Epithelial cell of esophagus (primary cell): ENCODE measurements at regions not wholly inside any gene's neighbourhood (a gene's known extent, or its start where the extent isn't known, plus 50 kb on each side); places are given as distances from the start of the nearest gene placed in this dataset.
"Not testable (repeated sequence)": the region's sequence is repeated elsewhere in the genome, so short reads cannot be mapped to it uniquely, and the experiment has no call there.

Source experiments
- DNase-seq: peaks from one replicate; pipeline ENCODE4 v3.0.0; 2010; ENCODE audit warnings: low read depth
- H3K4me3 ChIP-seq: 2 replicates; pipeline ENCODE4 v1.5.1; 2011; ENCODE audit warnings: mild to moderate bottlenecking, low read length, control low read depth
- TF ChIP-seq, protein P1 (sequence below): IDR thresholded peaks from 2 replicates; pipeline ENCODE4 v1.5.1; 2011; ENCODE audit warnings: low read depth, mild to moderate bottlenecking, low read length, control low read depth, inconsistent platforms; ENCODE audit not compliant: insufficient read depth; ENCODE audit errors: missing control alignments

DNA sequence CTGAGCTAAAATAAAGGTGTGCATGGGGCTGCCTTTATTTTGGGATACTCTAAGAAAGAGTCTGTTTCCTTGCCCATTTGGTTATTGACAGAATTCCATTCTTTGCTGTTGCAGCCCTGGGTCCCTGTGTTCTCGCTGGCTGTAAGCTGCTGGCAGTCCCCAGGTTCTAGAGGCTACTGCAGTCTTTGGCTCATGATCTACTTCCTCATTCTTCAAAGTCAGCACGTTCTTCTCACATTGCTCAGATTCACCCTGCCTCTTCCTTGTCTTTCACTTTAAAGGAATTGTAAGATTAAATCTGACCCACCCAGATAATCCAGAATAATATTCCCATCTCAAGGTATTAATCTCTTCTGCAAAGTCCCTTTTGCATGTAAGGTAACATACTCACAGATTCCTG, 620.3 kb downstream of the CCSER2 start:
- TF ChIP-seq, protein P1, sequence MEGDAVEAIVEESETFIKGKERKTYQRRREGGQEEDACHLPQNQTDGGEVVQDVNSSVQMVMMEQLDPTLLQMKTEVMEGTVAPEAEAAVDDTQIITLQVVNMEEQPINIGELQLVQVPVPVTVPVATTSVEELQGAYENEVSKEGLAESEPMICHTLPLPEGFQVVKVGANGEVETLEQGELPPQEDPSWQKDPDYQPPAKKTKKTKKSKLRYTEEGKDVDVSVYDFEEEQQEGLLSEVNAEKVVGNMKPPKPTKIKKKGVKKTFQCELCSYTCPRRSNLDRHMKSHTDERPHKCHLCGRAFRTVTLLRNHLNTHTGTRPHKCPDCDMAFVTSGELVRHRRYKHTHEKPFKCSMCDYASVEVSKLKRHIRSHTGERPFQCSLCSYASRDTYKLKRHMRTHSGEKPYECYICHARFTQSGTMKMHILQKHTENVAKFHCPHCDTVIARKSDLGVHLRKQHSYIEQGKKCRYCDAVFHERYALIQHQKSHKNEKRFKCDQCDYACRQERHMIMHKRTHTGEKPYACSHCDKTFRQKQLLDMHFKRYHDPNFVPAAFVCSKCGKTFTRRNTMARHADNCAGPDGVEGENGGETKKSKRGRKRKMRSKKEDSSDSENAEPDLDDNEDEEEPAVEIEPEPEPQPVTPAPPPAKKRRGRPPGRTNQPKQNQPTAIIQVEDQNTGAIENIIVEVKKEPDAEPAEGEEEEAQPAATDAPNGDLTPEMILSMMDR = no peak
- H3K4me3 ChIP-seq = no peak overlapping the region
- peak; percentile 7 for DNase-seq

DNA sequence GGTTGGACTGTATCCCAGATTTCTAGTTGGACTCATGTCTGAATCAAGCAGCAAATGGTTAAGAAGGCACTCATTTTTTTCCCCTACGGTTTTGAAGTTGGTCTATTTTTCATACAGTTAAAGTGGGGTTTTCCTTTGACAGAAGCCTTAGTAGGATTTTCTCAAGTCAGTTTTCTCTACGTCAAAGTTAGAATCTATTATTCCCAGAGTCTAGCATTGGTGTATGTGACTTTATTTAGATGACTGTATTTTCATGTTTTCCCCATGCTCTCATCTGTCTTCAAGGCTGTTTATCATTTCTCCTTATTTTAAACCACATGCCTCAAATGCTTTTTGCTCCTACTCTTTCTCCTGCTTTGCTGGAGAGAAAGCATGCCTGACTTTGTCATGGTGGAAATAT, 623.2 kb downstream of the CCSER2 start:
- TF ChIP-seq, protein P1 = no peak

DNA sequence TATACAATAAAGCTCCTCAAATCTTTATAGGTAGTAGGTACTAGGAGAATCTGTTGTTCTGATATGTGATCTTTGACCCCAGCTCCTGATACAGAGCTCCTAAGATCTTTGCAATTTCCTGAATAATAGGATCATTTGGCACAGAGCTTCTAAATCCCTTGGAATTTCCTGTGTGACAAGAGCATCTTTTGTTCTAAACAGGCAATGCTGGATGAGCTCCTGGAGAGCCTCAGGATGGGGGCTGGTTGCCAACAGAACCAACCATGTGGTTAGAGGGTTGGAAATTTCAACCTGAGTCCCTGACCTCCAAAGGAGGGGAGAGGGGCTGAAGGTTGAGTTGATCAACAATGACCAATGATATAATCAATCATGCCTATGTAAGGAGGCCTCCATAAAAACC, 629.0 kb downstream of the CCSER2 start:
- no peak for DNase-seq
- no peak overlapping the region for H3K4me3 ChIP-seq
- TF ChIP-seq, protein P1 = no peak

More for the DNA sequence above, 623.2 kb downstream of the CCSER2 start:
- H3K4me3 ChIP-seq = no peak overlapping the region
- no peak for DNase-seq

DNA sequence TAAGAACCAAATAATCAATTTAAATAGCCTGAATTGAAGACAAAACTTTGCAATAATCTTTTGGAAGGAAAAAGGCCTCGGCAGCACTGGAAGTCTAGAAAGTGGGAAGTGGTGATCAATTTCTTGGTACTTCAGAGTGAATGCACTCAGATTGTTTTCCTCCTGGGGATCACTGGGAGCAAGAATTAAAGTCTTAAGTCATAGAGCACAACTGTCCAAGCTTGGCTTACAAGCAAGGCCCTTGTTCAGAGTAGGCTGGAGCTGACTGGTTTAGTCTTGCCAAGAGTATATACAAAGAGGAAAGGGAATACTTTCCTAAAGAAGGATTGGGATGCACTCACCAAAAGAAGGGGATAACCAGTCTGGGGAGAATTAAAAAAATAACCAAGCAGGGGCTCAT, 637.1 kb downstream of the CCSER2 start:
- no peak overlapping the region for H3K4me3 ChIP-seq
- TF ChIP-seq, protein P1 = no peak
- no peak for DNase-seq

DNA sequence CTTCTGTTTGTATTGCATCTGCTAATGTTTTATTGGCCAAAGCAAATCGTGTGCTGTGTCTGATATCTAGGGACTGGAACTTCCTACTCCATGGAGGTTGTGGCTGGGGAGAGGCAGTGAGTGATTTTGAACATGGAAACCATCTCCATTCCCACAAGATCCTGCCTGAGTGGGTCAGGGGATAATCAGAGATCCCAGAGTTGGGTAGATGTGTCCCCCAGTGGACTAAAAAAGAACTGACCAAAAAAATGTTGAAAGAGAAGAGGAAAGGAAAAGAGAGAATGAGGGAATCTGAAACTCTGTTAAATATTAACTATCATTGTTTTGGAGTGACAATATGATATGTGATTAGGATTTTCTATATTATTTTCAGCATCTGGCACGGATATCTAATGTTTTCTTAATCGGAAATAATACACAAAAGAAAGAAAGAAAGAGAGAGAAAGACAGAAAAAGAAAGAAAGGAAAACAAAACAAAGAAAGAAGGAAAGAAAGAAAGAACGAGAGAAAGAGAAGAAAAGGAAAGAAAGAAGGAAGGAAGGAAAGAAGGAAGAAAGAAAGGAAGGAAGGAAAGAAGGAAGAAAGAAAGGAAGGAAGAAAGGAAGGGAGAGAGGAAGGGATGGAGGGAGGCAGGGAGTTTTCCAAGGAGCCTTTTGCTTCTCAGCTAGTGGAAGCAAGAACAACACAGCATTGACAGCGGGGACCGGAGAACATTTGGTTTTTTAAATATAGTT, 638.5 kb downstream of the CCSER2 start:
- TF ChIP-seq, protein P1 = no peak
- no peak for DNase-seq
- H3K4me3 ChIP-seq = no peak overlapping the region

DNA sequence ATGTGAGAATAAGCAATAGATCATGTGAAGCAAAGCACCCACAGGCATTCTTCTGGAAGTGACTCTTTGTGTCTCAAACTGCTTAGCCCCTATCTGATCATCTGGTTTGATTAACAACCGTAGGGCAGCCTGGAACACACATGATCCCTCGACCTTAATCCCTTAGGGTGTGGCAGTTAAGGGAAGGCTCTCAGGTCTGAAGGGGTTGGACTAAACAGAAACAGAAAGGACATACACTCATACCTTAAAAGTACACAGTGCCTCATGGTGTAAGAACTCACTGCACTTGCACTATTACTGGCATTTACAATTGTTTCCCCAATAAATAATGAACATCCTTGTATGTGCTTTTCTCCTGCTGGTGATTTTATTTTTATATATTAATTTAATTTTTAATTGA, 640.9 kb downstream of the CCSER2 start:
- H3K4me3 ChIP-seq, DNase-seq: not testable (repeated sequence)

DNA sequence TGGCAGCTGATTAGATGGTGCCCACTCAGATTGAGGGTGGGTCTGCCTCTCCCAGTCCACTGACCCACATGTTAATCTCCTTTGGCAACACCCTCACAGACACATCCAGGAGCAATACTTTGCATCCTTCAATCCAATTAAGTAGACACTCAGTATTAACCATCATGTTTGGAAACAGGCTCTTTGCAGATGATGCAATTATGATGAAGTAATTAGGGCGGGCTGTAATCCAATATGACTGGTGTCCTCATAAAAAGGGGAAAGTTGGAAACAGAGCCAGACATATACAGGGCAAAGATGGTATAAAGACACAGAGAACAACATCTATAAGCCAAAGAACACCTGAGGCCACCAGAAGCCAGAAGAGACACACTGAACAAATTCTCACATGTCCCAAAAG, 658.6 kb downstream of the CCSER2 start:
- TF ChIP-seq, protein P1 = no peak
- DNase-seq = no peak
- H3K4me3 ChIP-seq = no peak overlapping the region

DNA sequence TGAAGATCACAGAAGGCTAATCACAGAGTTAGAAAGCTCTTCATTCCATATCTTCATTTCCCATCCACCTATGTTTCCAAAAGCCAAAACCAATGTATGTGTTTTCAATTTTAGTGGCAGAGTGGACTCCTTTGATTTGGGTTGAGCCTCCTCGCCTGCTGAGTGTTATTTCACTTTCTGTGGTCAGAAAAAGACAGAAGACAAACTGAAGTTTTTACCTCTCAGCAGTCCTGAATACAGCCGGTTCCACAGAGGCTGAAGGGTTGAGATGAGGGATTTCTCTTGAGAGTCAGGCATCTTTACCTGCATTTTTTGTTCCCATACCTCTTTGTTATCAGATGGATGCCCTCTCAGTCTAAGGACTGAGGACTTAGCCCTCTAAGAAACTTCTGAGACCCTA, 659.6 kb downstream of the CCSER2 start:
- H3K4me3 ChIP-seq = no peak overlapping the region
- TF ChIP-seq, protein P1 = no peak
- DNase-seq = no peak
